ENCODE measurements at regions not wholly inside any gene's neighbourhood (a gene's known extent, or its start where the extent isn't known, plus 50 kb on each side); places are given as distances from the start of the nearest gene placed in this dataset.

GRCh38 chr5:117680426-117680825 lies 1105.8 kb upstream of the SEMA6A start:
- TF ChIP-seq CTCF (conservative IDR thresholded peaks at IDR 0.05; ENCODE audit: low read depth in 2 of 2) (no peak), POLR2AphosphoS5 (IDR thresholded peaks at IDR 0.05; ENCODE audit: low read depth) (no peak), EZH2 (IDR thresholded peaks at IDR 0.05; ENCODE audit: low read depth, unreplicated experiment) (no peak), EZH2phosphoT487 (IDR thresholded peaks at IDR 0.05; ENCODE audit: unreplicated experiment) (no peak), STAT1 (IDR thresholded peaks at IDR 0.05; ENCODE audit: unreplicated experiment) (no peak), CREB1 (CRISPR knock-in tag; IDR thresholded peaks at IDR 0.05; ENCODE audit: low read depth) (no peak)
- TF ChIP-seq, protein P1, sequence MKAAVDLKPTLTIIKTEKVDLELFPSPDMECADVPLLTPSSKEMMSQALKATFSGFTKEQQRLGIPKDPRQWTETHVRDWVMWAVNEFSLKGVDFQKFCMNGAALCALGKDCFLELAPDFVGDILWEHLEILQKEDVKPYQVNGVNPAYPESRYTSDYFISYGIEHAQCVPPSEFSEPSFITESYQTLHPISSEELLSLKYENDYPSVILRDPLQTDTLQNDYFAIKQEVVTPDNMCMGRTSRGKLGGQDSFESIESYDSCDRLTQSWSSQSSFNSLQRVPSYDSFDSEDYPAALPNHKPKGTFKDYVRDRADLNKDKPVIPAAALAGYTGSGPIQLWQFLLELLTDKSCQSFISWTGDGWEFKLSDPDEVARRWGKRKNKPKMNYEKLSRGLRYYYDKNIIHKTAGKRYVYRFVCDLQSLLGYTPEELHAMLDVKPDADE (IDR thresholded peaks at IDR 0.05), result no peak
- TF ChIP-seq, protein P2, sequence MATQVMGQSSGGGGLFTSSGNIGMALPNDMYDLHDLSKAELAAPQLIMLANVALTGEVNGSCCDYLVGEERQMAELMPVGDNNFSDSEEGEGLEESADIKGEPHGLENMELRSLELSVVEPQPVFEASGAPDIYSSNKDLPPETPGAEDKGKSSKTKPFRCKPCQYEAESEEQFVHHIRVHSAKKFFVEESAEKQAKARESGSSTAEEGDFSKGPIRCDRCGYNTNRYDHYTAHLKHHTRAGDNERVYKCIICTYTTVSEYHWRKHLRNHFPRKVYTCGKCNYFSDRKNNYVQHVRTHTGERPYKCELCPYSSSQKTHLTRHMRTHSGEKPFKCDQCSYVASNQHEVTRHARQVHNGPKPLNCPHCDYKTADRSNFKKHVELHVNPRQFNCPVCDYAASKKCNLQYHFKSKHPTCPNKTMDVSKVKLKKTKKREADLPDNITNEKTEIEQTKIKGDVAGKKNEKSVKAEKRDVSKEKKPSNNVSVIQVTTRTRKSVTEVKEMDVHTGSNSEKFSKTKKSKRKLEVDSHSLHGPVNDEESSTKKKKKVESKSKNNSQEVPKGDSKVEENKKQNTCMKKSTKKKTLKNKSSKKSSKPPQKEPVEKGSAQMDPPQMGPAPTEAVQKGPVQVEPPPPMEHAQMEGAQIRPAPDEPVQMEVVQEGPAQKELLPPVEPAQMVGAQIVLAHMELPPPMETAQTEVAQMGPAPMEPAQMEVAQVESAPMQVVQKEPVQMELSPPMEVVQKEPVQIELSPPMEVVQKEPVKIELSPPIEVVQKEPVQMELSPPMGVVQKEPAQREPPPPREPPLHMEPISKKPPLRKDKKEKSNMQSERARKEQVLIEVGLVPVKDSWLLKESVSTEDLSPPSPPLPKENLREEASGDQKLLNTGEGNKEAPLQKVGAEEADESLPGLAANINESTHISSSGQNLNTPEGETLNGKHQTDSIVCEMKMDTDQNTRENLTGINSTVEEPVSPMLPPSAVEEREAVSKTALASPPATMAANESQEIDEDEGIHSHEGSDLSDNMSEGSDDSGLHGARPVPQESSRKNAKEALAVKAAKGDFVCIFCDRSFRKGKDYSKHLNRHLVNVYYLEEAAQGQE (IDR thresholded peaks at IDR 0.05; ENCODE audit: unreplicated experiment), result no peak

All from GM23338 (cell line).